OCI-LY1 (cell line): ENCODE measurements at regions not wholly inside any gene's neighbourhood (a gene's known extent, or its start where the extent isn't known, plus 50 kb on each side); places are given as distances from the start of the nearest gene placed in this dataset.

Experiments
- CTCF ChIP-seq: fragments of 200-600 bp; sonication (generic), shearing (Covaris generic); IDR thresholded peaks from 2 replicates; pipeline ENCODE4 v1.5.1; 2017; ENCODE audit warnings: mild to moderate bottlenecking, antibody characterized with exemption, low read length, moderate library complexity, mixed read lengths
- EZH2 ChIP-seq: fragments of 200-600 bp; sonication (generic), shearing (Covaris generic); IDR thresholded peaks from 2 replicates; pipeline ENCODE4 v1.8.0; 2017; ENCODE audit warnings: borderline replicate concordance, mixed run types, mild to moderate bottlenecking, antibody characterized with exemption, low read length, moderate library complexity, mixed read lengths

- TF ChIP-seq CTCF = no peak
- no peak for TF ChIP-seq EZH2
These were observed 69.3 kb upstream of the FRMD6 start for GRCh38 chr14:51582437-51582836.
